Suprapubic skin (tissue), 4 donors: ENCODE measurements at regions not wholly inside any gene's neighbourhood (a gene's known extent, or its start where the extent isn't known, plus 50 kb on each side); places are given as distances from the start of the nearest gene placed in this dataset.

Source experiments
- DNase-seq, 2 donors: peaks; one replicate each; pipeline ENCODE4 v3.0.0-alpha.2; 2019; ENCODE audit warnings: low spot score in 2 of 2
- H3K27ac ChIP-seq: fragments of 200-600 bp; sonication (generic); one replicate; pipeline ENCODE4 v1.5.1; 2019
- H3K27me3 ChIP-seq: fragments of 200-600 bp; sonication (generic); one replicate; pipeline ENCODE4 v1.5.1; 2019
- H3K36me3 ChIP-seq: fragments of 200-600 bp; sonication (generic); one replicate; pipeline ENCODE4 v1.5.1; 2019
- H3K4me1 ChIP-seq: fragments of 200-600 bp; sonication (generic); one replicate; pipeline ENCODE4 v1.5.1; 2019
- H3K4me3 ChIP-seq: fragments of 200-600 bp; sonication (generic); one replicate; pipeline ENCODE4 v1.5.1; 2019; ENCODE audit warnings: mild to moderate bottlenecking
- H3K9me3 ChIP-seq: fragments of 200-600 bp; sonication (generic); one replicate; pipeline ENCODE4 v1.5.1; 2019
- EP300 ChIP-seq: sonication (generic); formaldehyde crosslinking; IDR thresholded peaks from one replicate; pipeline ENCODE4 v1.6.1; 2017; ENCODE audit warnings: antibody characterized with exemption
- POLR2A ChIP-seq, 2 donors: fragments of 450-650 bp; IDR thresholded peaks; one replicate each; pipeline ENCODE4 v1.6.1; 2017; ENCODE audit warnings: antibody characterized with exemption in 2 of 2, mild to moderate bottlenecking in 2 of 2, moderate library complexity in 2 of 2
- POLR2AphosphoS5 ChIP-seq, 3 donors: sonication (generic); formaldehyde crosslinking; IDR thresholded peaks; one replicate each; pipeline ENCODE4 v1.6.1; 2017; ENCODE audit warnings: antibody characterized with exemption in 3 of 3
- WGBS: methylation state at CpG from one replicate; pipeline ENCODE4 v1.1.5; 2018; 5-methylcytosine and 5-hydroxymethylcytosine counted together
- TF ChIP-seq, protein P1 (sequence below), 2 donors: fragments of 200-600 bp in 1 of 2; fragments of 450-650 bp in 1 of 2; sonication (generic) in 1 of 2; IDR thresholded peaks; one replicate each; pipeline ENCODE4 v1.5.1; 2016 to 2019; ENCODE audit warnings: antibody characterized with exemption in 2 of 2, mild to moderate bottlenecking in 1 of 2, moderate library complexity in 1 of 2

DNA sequence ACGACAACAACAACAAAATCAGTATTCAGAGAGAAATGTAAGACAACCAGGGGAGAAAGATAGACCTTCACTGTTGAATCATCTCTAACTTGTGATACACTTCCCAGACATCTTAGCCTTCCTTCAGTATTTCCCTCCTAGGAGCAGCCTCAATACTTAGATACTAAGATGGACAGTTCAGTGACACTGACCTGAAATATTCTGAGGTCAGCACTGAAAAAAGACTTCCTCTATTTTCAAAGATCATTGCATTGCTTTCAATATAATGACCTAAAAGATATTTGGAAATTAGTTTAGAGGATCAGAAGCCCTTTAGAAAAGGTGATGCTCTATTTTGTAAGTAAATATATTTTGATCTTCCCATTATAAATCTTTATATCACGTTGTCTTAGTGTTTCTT, 101.0 kb downstream of the MRPL39 start:
- no peaks in the 10 kb centered on the region for H3K9me3 ChIP-seq
- H3K4me3 ChIP-seq: no peak overlapping the region
- no peak overlapping the region for H3K27ac ChIP-seq
- H3K36me3 ChIP-seq: no peaks in the 10 kb centered on the region
- DNase-seq: no peak
- TF ChIP-seq EP300 (no peak), POLR2AphosphoS5 (IDR thresholded peaks at IDR 0.05) (no peak)
- 77% methylated on average over 2 of the region's 2 CpGs for WGBS
- H3K4me1 ChIP-seq: no peaks in the 10 kb centered on the region
- no peaks in the 10 kb centered on the region for H3K27me3 ChIP-seq

DNA sequence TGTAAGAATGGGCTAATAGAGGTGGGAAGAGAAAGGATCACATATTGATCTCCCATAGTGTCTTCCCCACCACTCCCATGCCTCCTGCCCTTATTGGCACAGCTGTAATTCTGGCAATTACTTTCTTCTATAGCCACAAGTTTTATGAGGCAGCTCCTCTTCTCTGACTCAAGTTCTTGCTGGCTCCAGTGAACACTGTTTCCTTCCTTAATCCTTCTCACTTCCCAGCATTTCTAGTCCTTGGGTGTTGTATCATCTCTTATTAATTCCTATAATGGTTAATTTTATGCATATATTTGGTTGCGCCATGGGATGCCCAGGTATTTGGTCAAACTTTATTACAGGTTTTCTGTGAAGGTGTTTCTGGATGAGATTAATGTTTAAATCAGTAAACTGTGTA, 103.3 kb downstream of the MRPL39 start:
- WGBS: 93% methylated on average over 1 of the region's 1 CpG
- Histone ChIP-seq H3K4me3 (no peak overlapping the region), H3K36me3 (no peaks in the 10 kb centered on the region), H3K9me3 (peaks cover 3% of the 10 kb centered on the region), H3K27me3 (no peaks in the 10 kb centered on the region), H3K4me1 (no peaks in the 10 kb centered on the region), H3K27ac (no peak overlapping the region)
- no peak for DNase-seq
- TF ChIP-seq POLR2A (IDR thresholded peaks at IDR 0.05): no peak
- no peak for TF ChIP-seq POLR2AphosphoS5 (IDR thresholded peaks at IDR 0.05)
- no peak for TF ChIP-seq EP300
- TF ChIP-seq, protein P1, sequence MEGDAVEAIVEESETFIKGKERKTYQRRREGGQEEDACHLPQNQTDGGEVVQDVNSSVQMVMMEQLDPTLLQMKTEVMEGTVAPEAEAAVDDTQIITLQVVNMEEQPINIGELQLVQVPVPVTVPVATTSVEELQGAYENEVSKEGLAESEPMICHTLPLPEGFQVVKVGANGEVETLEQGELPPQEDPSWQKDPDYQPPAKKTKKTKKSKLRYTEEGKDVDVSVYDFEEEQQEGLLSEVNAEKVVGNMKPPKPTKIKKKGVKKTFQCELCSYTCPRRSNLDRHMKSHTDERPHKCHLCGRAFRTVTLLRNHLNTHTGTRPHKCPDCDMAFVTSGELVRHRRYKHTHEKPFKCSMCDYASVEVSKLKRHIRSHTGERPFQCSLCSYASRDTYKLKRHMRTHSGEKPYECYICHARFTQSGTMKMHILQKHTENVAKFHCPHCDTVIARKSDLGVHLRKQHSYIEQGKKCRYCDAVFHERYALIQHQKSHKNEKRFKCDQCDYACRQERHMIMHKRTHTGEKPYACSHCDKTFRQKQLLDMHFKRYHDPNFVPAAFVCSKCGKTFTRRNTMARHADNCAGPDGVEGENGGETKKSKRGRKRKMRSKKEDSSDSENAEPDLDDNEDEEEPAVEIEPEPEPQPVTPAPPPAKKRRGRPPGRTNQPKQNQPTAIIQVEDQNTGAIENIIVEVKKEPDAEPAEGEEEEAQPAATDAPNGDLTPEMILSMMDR (IDR thresholded peaks at IDR 0.05): no peak

DNA sequence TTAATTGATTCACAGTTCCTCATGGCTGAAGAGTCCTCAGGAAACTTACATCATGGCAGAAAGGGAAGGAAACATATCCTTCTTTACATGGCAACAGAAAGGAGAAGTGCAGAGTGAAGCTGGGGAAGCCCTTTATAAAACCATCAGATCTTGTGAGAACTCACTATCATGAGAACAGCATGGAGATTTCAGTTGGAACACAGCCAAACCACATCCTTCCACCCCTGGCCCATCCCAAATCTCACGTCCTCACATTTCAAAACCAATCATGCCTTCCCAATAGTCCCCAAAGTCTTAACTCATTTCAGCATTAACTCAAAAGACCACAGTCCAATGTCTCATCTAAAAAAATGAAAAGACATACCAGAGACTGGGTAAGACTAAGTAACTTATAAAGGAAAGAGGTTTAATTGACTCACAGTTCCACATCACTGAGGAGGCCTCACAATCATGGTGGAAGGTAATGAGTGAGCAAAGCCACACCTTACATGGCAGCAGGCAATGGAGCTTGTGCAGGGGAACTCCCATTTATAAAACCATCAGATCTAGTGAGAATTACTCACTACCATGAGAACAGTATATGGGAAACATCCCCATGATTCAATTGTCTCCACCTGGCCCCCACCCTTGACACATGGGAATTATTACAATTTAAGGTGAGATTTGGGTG, 105.2 kb downstream of the MRPL39 start:
- H3K27ac ChIP-seq: no peak overlapping the region
- DNase-seq: no peak
- TF ChIP-seq POLR2AphosphoS5 (IDR thresholded peaks at IDR 0.05): no peak
- TF ChIP-seq POLR2A (IDR thresholded peaks at IDR 0.05): no peak
- TF ChIP-seq, protein P1 (IDR thresholded peaks at IDR 0.05): no peak
- TF ChIP-seq EP300: no peak
- H3K4me3 ChIP-seq: no peak overlapping the region
- no peaks in the 10 kb centered on the region for H3K27me3 ChIP-seq
- no peaks in the 10 kb centered on the region for H3K36me3 ChIP-seq
- WGBS: 29% methylated on average over 1 of the region's 1 CpG
- no peaks in the 10 kb centered on the region for H3K4me1 ChIP-seq
- peaks cover 3% of the 10 kb centered on the region for H3K9me3 ChIP-seq

DNA sequence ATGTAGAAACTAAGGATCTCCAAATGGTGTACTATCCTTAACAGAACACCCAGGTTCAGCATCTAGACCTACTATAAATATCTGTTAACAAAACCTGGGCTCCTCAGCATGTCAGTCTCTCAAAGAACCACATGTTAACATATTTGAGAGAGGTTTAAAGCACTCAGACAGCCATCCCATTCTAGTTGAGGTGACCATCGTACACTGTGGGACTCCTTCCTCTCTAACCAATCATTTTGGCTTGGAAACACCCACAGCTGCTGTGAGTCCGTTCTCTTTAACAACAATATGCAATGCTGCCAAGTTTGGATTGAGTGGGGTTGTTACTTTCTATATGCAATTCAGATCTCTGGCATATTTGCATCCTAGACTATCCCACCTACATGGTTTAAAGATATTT, 105.8 kb downstream of the MRPL39 start:
- no peaks in the 10 kb centered on the region for H3K4me1 ChIP-seq
- H3K36me3 ChIP-seq: no peaks in the 10 kb centered on the region
- WGBS: 68% methylated on average over 2 of the region's 2 CpGs
- H3K27me3 ChIP-seq: no peaks in the 10 kb centered on the region
- TF ChIP-seq POLR2A (IDR thresholded peaks at IDR 0.05): no peak
- TF ChIP-seq POLR2AphosphoS5 (IDR thresholded peaks at IDR 0.05): no peak
- TF ChIP-seq EP300: no peak
- TF ChIP-seq, protein P1 (IDR thresholded peaks at IDR 0.05): no peak
- no peak overlapping the region for H3K27ac ChIP-seq
- no peak for DNase-seq
- no peak overlapping the region for H3K4me3 ChIP-seq
- peaks cover 3% of the 10 kb centered on the region for H3K9me3 ChIP-seq

DNA sequence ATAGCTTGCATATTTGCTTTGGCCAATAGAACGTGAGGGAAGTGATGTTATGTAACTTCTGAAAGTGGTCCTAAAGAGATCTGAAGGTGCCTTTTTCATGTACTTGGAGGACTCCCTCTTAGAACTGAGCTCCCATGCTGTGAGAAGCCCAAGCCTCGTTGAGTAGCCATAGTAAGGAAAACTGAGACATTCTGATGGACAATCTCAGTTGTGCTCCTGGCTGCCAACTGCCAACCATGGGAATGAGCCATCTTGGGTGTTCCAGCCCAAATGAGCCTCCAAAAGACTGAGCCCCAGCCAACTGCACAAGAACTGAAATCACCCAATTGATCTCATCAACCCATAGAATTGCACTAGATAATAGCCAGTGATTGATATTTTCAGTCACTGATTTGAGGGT, 106.7 kb downstream of the MRPL39 start:
- WGBS: 81% methylated on average over 2 of the region's 2 CpGs
- H3K36me3 ChIP-seq: no peaks in the 10 kb centered on the region
- H3K9me3 ChIP-seq: peaks cover 3% of the 10 kb centered on the region
- no peak overlapping the region for H3K27ac ChIP-seq
- no peak for DNase-seq
- no peak overlapping the region for H3K4me3 ChIP-seq
- H3K27me3 ChIP-seq: no peaks in the 10 kb centered on the region
- TF ChIP-seq, protein P1 (IDR thresholded peaks at IDR 0.05): no peak
- TF ChIP-seq POLR2AphosphoS5 (IDR thresholded peaks at IDR 0.05) (no peak), EP300 (no peak)
- H3K4me1 ChIP-seq: no peaks in the 10 kb centered on the region
